Type B pancreatic cell (in vitro differentiated cells): ENCODE measurements at regions not wholly inside any gene's neighbourhood (a gene's known extent, or its start where the extent isn't known, plus 50 kb on each side); places are given as distances from the start of the nearest gene placed in this dataset.
A peak's percentile ranks its signal among the peaks of the same experiment; 100 is the strongest.

Experiments used
- DNase-seq: peaks from one replicate; pipeline ENCODE4 v3.0.0; 2021; ENCODE audit warnings: mixed read lengths; ENCODE audit not compliant: unreplicated experiment; ENCODE audit errors: extremely low spot score
- H3K27ac Mint-ChIP-seq: 2 replicates; pipeline ENCODE4 v1.8.0; 2021; ENCODE audit warnings: mild to moderate bottlenecking, mixed read lengths
- H3K27me3 Mint-ChIP-seq: 2 replicates; pipeline ENCODE4 v1.8.0; 2021; ENCODE audit warnings: mixed read lengths
- H3K36me3 Mint-ChIP-seq: 2 replicates; pipeline ENCODE4 v1.8.0; 2021; ENCODE audit warnings: mixed read lengths
- H3K4me1 Mint-ChIP-seq: one replicate; pipeline ENCODE4 v1.8.0; 2021; ENCODE audit warnings: mixed read lengths; ENCODE audit not compliant: unreplicated experiment
- H3K4me3 Mint-ChIP-seq: 2 replicates; pipeline ENCODE4 v1.8.0; 2021; ENCODE audit warnings: mild to moderate bottlenecking, mixed read lengths
- H3K9me3 Mint-ChIP-seq: 2 replicates; pipeline ENCODE4 v1.8.0; 2021; ENCODE audit warnings: mixed read lengths
- TF ChIP-seq, protein P1 (sequence below): fragments of 200-600 bp; sonication (generic); conservative IDR thresholded peaks from 2 replicates; pipeline ENCODE4 v1.5.0; 2021; ENCODE audit warnings: antibody characterized with exemption, mild to moderate bottlenecking

DNA sequence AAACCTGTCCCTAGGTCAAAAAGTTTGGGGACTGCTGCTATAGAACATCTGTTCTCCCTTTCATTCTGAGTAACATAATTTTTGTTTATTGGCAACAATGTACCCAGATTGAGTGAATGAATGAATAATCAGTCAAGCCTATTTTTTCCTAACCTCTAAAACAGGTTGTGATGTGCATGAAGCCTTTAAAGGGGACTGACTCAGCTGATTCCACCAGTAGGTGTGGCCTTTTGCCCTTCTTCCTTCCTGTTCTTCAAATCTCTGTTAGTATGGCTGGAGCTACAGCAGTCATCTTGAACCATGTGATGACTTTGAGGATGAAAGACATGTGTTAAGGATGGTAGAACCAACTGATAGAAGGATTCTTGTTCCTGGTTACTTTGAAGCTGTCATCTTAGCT lies 476.1 kb downstream of the NUF2 start:
- Mint-ChIP-seq H3K27ac (no peak overlapping the region), H3K9me3 (peaks cover 6% of the 10 kb centered on the region), H3K36me3 (peaks cover 4% of the 10 kb centered on the region), H3K4me1 (peaks cover 8% of the 10 kb centered on the region), H3K27me3 (no peaks in the 10 kb centered on the region), H3K4me3 (no peak overlapping the region)
- TF ChIP-seq, protein P1, sequence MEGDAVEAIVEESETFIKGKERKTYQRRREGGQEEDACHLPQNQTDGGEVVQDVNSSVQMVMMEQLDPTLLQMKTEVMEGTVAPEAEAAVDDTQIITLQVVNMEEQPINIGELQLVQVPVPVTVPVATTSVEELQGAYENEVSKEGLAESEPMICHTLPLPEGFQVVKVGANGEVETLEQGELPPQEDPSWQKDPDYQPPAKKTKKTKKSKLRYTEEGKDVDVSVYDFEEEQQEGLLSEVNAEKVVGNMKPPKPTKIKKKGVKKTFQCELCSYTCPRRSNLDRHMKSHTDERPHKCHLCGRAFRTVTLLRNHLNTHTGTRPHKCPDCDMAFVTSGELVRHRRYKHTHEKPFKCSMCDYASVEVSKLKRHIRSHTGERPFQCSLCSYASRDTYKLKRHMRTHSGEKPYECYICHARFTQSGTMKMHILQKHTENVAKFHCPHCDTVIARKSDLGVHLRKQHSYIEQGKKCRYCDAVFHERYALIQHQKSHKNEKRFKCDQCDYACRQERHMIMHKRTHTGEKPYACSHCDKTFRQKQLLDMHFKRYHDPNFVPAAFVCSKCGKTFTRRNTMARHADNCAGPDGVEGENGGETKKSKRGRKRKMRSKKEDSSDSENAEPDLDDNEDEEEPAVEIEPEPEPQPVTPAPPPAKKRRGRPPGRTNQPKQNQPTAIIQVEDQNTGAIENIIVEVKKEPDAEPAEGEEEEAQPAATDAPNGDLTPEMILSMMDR = no peak
- DNase-seq = no peak

DNA sequence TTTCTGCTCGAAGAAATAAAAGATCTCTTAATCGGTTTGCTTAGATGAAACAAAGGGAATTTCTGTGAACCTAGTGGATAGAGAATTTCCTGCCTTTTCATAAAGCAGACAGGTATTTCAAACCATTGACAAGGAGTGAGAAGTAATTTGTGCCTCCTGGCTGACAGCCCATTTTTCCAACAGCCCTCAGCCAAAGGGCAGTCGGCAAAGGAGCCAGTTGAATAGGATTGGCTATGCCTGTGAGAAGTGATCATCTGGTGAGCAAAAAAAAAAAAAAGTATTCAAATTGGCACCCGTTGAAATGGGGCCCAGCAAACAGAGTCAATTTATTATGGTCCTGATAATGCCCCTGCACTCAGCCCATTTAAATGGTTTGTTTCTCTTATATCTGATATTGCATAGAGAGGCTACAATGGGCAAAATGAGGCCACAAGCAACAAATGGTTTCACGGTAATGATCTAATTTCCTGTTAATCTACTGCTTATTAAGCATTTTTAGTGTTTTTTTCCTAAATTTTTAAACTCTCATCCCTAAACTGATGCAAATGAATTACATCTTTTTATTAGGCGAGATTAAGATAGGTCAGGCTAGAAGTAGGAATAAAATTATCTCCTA lies 477.5 kb downstream of the NUF2 start:
- peaks cover 6% of the 10 kb centered on the region for H3K9me3 Mint-ChIP-seq
- H3K27me3 Mint-ChIP-seq = no peaks in the 10 kb centered on the region
- TF ChIP-seq, protein P1 = no peak
- peaks cover 4% of the 10 kb centered on the region for H3K36me3 Mint-ChIP-seq
- no peak overlapping the region for H3K27ac Mint-ChIP-seq
- H3K4me3 Mint-ChIP-seq = no peak overlapping the region
- no peak for DNase-seq
- peaks cover 8% of the 10 kb centered on the region for H3K4me1 Mint-ChIP-seq

DNA sequence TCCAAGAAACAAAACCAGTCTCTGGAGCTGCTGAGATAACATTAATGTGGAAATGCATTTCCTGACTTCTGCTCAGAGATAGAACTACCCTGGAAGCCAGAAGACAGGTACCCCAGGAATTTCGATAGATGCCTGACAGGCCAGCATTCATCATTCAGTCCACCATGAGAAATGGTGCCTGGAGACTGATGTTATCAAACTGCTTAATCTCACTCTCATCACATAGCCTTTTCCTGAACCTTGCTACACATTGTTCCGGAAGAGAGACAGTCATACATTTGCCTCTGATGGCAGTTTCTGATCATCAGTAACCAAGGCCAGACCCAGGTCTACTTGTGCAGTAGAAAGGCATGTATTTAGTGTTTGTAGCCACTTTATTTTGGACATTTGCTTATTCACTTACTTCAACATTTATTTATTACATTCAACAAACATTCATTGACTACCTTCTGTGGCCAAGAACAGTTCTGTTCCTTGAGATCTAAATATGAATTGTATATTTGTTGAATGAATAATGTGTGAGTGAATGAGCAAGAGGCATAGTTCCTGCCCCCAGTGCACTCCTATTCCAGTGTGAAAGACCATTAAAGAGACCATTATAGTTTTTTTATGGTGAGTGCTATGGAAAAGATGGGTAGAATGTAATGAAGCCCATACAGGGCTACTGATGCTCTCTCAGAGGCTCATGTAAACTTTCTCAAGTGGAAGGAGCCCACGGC lies 485.7 kb downstream of the NUF2 start:
- TF ChIP-seq, protein P1 = no peak
- Mint-ChIP-seq H3K27ac (peak overlapping the region; percentile 65), H3K4me3 (peak overlapping the region; percentile 34), H3K4me1 (peaks cover 19% of the 10 kb centered on the region), H3K9me3 (peaks cover 4% of the 10 kb centered on the region), H3K36me3 (no peaks in the 10 kb centered on the region), H3K27me3 (no peaks in the 10 kb centered on the region)
- no peak for DNase-seq

DNA sequence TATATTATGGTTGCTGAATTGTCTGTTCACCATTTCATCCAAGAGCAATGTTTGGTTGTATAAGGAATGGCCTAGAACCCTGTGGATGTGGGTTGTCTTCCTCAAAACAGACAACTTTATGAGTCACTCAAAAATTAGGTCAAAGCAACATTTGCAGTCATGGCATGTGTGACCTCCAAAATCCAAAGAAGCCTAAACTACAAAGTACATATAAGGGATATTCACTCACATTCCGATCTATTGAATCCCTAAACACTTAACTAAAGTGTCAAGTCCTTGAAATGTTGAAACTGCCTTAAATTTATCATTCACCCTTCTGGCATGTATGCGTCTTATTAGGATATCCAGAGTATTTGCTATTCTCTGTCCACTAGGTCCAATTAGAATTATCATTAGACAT lies 491.5 kb downstream of the NUF2 start:
- no peaks in the 10 kb centered on the region for H3K27me3 Mint-ChIP-seq
- peaks cover under 1% of the 10 kb centered on the region for H3K4me1 Mint-ChIP-seq

DNA sequence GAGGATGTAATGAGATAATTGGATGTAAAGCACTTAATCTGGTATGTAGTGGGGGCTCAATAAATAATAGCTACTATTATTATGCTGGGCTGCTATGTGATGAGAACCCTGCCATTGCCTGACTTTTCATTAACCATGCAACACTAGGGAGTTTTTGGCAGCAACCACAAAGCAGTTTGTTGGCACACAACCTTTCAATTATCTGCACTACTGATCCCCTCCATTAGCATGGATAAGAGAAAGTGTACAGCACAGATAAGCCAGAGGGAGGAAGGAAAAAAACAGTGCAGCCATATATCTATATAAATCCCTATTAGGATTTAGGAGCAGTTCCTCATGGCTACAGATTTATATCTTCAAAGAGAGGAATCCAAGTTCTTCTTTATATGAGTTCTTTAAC lies 498.5 kb downstream of the NUF2 start:
- Mint-ChIP-seq H3K36me3 (no peaks in the 10 kb centered on the region), H3K4me1 (no peaks in the 10 kb centered on the region), H3K4me3 (no peak overlapping the region), H3K27me3 (peaks cover 2% of the 10 kb centered on the region), H3K9me3 (peaks cover 4% of the 10 kb centered on the region), H3K27ac (no peak overlapping the region)
- TF ChIP-seq, protein P1 = no peak
- no peak for DNase-seq

More for the DNA sequence above, 491.5 kb downstream of the NUF2 start:
- H3K4me3 Mint-ChIP-seq = no peak overlapping the region
- no peaks in the 10 kb centered on the region for H3K36me3 Mint-ChIP-seq
- no peak for DNase-seq
- no peak overlapping the region for H3K27ac Mint-ChIP-seq
- H3K9me3 Mint-ChIP-seq = peaks cover 13% of the 10 kb centered on the region
- TF ChIP-seq, protein P1 = no peak
